GM19351 (cell line): ENCODE measurements at regions not wholly inside any gene's neighbourhood (a gene's known extent, or its start where the extent isn't known, plus 50 kb on each side); places are given as distances from the start of the nearest gene placed in this dataset.

ENCODE experiments used
- ATAC-seq: cut with Tn5 transposase; IDR thresholded peaks from one replicate; pipeline ENCODE4 v1.9.1; 2021; ENCODE audit warnings: mild to moderate bottlenecking, moderate library complexity; ENCODE audit not compliant: unreplicated experiment

GRCh38 chr7:22913158-22913557 is 90.5 kb upstream of the TOMM7 start:
- ATAC-seq, result no peak

DNA sequence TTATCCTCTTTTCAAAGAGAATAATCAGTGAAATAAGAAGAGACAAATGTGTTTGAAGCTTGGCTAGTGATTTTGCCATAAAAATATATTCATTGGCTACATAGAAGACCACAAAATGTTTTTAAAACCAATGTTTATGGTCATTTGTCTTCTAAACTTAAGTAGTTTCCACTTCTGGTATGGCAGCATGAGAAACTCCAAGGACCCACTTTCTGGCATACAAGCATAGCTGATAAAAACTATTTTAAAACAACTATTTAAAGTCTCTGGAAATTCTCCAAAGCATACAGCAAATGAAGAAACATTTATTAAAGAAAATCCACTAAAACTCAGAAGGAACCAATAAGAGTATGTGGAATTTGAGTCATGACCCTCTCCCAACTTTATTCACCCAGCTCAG is 89.2 kb upstream of the TOMM7 start:
- no peak for ATAC-seq

- no peak for ATAC-seq
Observed at GRCh38 chr7:22909917-22910316, 87.3 kb upstream of the TOMM7 start.

GRCh38 chr7:22907805-22908204 is 85.2 kb upstream of the TOMM7 start:
- ATAC-seq, result no peak

GRCh38 chr7:22900784-22901183 is 78.1 kb upstream of the TOMM7 start:
- ATAC-seq, result no peak

- ATAC-seq, result no peak
Observed at GRCh38 chr7:22900101-22900500, 77.5 kb upstream of the TOMM7 start.

DNA sequence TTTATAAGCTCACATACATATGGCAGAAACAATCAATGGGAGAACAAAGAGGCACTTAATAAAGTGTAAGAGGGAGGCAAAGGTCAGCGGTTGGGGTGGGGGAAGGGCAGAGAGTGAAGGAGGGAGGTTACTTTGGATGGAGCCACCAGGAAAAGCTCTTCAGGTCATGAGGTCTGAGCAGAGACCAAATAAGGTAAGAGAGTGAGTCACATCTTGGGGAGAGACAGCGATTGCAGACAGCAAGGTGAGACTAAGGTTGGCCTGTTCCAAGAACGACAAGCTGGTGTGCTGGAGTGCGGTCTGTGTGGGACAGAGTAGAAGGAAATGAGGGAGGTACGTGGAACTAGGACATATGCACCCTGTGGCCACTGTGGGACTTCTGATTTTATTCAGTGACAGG is 74.3 kb upstream of the TOMM7 start:
- ATAC-seq, result no peak

DNA sequence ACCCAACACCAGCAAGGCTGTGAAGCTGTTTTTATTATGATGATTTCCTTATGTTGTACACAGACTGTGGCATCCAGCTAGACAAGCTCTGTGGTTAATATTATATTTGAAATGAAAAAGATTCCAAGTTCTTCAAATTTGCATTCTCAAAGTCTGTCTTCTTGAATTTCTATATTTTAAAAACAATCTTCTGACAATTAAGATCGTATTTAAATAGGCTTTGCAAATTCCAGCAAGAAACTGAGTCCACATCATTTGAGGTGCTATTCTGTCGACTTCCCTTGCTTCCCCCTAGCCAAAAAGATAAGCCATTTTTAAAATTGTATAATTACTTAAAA is 73.1 kb upstream of the TOMM7 start:
- no peak for ATAC-seq

- ATAC-seq, result no peak
Observed at GRCh38 chr7:22895140-22895827, 72.6 kb upstream of the TOMM7 start.

GRCh38 chr7:22894546-22894945 is 71.9 kb upstream of the TOMM7 start:
- no peak for ATAC-seq

GRCh38 chr7:22890773-22891172 is 68.1 kb upstream of the TOMM7 start:
- no peak for ATAC-seq

DNA sequence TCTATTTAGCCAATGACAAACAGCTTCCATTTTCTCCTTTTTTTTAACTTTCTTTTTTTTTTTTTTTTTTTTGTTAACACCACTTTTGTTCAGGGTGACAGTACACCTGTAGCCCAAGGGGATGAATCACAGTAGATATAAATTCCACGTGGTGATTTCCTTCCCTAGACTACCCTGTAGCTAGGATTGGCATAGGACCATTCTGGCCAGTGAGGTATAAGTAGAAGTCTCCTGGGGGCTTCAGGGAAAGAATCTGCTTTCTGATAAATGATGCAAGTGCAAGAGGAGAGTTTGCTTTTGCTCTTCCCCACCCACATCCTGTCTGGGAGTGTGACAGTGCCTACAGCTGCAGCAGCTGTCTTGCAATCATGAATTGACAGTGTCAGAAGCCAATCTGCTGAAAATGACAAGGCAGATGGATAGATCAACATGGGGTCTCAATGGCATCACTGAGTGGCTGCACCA is 63.2 kb upstream of the TOMM7 start:
- peak; percentile 97 for ATAC-seq

- ATAC-seq, result peak; percentile 37
Observed at GRCh38 chr7:22884911-22885788, 62.5 kb upstream of the TOMM7 start.

DNA sequence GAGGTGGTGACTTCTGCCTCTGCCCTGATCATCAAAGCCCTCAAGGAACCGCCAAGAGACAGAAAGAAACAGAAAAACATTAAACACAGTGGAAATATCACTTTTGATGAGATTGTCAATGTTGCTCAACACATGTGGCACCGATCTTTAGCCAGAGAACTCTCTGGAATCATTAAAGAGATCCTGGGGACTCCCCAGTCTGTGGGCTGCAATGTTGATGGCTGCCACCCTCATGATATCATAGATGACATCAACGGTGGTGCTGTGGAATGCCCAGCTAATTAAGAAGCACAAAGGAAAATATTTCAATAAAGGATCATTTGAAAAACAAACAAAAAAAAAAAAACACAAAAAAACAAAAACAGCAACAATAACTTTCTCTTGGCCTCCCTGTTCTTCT is 59.5 kb upstream of the TOMM7 start:
- no peak for ATAC-seq

GRCh38 chr7:22879709-22880306 is 57.2 kb upstream of the TOMM7 start:
- no peak for ATAC-seq

DNA sequence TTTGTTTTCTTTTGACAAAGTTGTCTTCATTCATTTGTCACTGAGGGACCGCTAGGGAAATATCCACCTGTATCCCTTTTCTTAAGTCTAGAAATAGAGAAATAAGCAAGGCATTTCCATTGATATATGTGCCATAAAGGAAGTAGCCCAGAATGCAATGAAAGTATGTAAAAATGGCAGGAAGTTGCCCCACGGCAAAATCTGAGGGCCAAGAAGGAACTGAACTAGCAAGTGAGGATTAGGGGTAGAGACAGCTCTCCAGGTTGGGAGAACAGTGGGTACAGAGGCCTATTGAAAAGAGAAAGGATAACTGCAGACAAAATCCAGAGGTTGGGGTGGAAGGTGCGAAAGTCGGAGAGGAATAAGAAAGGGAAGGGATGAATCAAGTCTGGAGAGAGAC is 56.6 kb upstream of the TOMM7 start:
- no peak for ATAC-seq

GRCh38 chr7:22876986-22877729 is 54.5 kb upstream of the TOMM7 start:
- no peak for ATAC-seq

DNA sequence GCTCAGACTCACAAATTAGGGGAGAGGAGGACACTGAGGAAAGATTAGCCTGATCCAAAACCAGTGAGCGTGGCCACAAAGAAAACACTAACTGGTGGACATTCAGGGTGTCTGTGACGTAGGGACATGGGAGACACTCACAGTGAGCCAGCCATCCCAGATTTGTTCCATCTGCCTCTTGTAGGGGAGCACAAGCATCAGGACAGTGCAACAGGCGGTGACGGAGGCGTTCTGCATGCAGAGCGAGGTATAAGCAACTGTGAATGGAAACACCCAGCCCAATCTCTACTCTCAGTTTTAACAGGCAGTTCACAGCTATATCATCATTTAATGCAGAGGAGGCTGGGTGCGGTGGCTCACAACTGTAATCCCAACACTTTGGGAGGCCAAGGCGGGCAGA is 52.8 kb upstream of the TOMM7 start:
- ATAC-seq, result no peak

GRCh38 chr7:22874904-22875303 is 52.3 kb upstream of the TOMM7 start:
- no peak for ATAC-seq
